Tibial artery (tissue), 4 donors: ENCODE measurements at regions not wholly inside any gene's neighbourhood (a gene's known extent, or its start where the extent isn't known, plus 50 kb on each side); places are given as distances from the start of the nearest gene placed in this dataset.

Experiments
- DNase-seq, 2 donors: peaks; one replicate each; pipeline ENCODE4 v3.0.0-alpha.2; 2019
- H3K27ac ChIP-seq, 2 donors: fragments of 200-600 bp; sonication (generic) in 1 of 2; 1 replicate in 1 of 2; 2 replicates in 1 of 2; pipeline ENCODE4 v1.5.1; 2018 to 2019; ENCODE audit warnings: mild to moderate bottlenecking in 1 of 2
- H3K27me3 ChIP-seq, 2 donors: fragments of 200-600 bp; sonication (generic) in 1 of 2; one replicate each; pipeline versions ENCODE4 v1.5.1 to v1.6.0; 2016 to 2019
- H3K36me3 ChIP-seq, 3 donors: fragments of 200-600 bp; sonication (generic) in 2 of 3; one replicate each; pipeline ENCODE4 v1.5.1; 2016 to 2019; ENCODE audit warnings: mild to moderate bottlenecking in 2 of 3
- H3K4me1 ChIP-seq, 4 donors: fragments of 200-600 bp; sonication (generic) in 2 of 4; 1 replicate in 3 of 4; 2 replicates in 1 of 4; pipeline ENCODE4 v1.5.1; 2016 to 2019
- H3K4me3 ChIP-seq, 2 donors: fragments of 200-600 bp; sonication (generic) in 1 of 2; 1 replicate in 1 of 2; 2 replicates in 1 of 2; pipeline ENCODE4 v1.5.1; 2018 to 2019; ENCODE audit warnings: mild to moderate bottlenecking in 2 of 2
- H3K9me3 ChIP-seq, 3 donors: fragments of 200-600 bp; sonication (generic) in 1 of 3; one replicate each; pipeline ENCODE4 v1.5.1; 2016 to 2019
- intact Hi-C: fragments of 100-400 bp; cut with DNase I; formaldehyde crosslinking; loops from one replicate; pipeline ENCODE4 v1.15.0; 2023; ENCODE audit warnings: low total_unique reads
- TF ChIP-seq, protein P1 (sequence below), 2 experiments: fragments of 200-600 bp in 1 of 2; fragments of 450-650 bp in 1 of 2; IDR thresholded peaks; one replicate each; pipeline ENCODE4 v1.5.1; 2017 to 2019; ENCODE audit warnings: antibody characterized with exemption in 2 of 2, mild to moderate bottlenecking in 1 of 2, moderate library complexity in 1 of 2

DNA sequence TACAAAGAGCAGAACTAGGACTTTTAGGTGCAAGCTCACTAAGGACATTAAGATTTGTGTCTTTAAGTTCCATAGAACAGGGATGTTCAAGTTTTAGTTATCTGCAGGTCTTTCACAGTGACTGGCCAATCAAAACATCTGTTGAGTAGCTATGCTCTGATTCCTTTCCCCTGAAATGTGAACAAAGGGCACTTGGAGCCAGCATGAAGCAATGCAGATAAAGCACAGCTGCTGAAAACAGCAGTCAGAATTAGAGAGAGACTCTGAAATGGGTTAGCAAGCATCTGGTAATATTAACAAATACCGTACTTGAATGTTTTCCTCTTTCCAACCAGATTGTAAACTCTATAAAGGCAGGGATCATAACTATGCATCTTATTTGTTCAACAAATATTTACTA is 276.9 kb downstream of the RAB28 start:
- no peak overlapping the region for H3K4me3 ChIP-seq
- H3K36me3 ChIP-seq, result no peaks in the 10 kb centered on the region
- H3K27ac ChIP-seq, result no peak overlapping the region
- H3K4me1 ChIP-seq, result peaks cover 0 to 9% (median 5%) of the 10 kb centered on the region in 4 donors
- TF ChIP-seq, protein P1, sequence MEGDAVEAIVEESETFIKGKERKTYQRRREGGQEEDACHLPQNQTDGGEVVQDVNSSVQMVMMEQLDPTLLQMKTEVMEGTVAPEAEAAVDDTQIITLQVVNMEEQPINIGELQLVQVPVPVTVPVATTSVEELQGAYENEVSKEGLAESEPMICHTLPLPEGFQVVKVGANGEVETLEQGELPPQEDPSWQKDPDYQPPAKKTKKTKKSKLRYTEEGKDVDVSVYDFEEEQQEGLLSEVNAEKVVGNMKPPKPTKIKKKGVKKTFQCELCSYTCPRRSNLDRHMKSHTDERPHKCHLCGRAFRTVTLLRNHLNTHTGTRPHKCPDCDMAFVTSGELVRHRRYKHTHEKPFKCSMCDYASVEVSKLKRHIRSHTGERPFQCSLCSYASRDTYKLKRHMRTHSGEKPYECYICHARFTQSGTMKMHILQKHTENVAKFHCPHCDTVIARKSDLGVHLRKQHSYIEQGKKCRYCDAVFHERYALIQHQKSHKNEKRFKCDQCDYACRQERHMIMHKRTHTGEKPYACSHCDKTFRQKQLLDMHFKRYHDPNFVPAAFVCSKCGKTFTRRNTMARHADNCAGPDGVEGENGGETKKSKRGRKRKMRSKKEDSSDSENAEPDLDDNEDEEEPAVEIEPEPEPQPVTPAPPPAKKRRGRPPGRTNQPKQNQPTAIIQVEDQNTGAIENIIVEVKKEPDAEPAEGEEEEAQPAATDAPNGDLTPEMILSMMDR (IDR thresholded peaks at IDR 0.05), result no peak
- intact Hi-C loops, result no loop called here
- no peaks in the 10 kb centered on the region for H3K27me3 ChIP-seq
- no peaks in the 10 kb centered on the region for H3K9me3 ChIP-seq
- no peak for DNase-seq

DNA sequence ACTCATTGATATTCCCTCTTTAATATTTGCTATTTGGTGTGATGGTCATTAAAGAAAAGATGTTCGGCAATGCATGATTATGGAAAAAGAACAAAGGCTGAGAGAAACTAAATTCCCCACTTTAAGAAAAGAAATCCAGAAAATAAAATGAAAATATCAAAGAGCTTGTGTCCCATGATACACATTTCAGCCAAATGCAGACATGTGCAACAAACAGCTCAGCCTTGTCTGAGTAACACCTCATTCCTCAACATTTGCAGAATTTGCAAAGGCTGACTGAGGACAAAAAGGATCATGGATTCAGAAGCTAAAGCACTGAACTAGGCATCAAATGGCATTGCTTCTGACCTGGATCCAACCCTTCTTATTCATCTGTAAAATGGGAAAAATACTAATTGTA is 281.0 kb downstream of the RAB28 start:
- DNase-seq, result no peak
- Histone ChIP-seq H3K9me3 (no peaks in the 10 kb centered on the region), H3K36me3 (no peaks in the 10 kb centered on the region), H3K4me1 (no peaks in the 10 kb centered on the region), H3K4me3 (no peak overlapping the region), H3K27me3 (no peaks in the 10 kb centered on the region), H3K27ac (no peak overlapping the region)
- intact Hi-C loops, result no loop called here
- TF ChIP-seq, protein P1 (IDR thresholded peaks at IDR 0.05), result no peak

DNA sequence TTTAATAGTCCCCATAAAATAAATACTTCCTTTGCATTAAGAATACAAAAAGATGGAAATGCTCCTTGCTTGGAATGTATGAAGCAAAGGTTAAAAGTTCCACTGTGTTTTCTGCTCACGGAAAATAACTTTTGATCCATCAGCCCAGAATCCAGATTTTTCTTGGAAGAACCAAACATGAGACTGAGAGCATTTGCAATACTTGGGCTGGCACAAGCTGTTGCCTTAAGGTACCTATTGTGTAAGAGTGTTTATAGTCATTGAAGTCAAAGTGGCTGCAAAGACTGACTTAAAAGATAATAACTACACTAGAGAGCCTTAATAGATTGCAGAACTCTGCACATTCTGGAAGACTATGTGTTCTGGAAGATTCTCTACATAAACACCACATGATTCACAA is 281.4 kb downstream of the RAB28 start:
- no peak overlapping the region for H3K27ac ChIP-seq
- no peaks in the 10 kb centered on the region for H3K9me3 ChIP-seq
- peak in 1 of 2 donors; percentile 30 for DNase-seq
- H3K36me3 ChIP-seq, result no peaks in the 10 kb centered on the region
- no peaks in the 10 kb centered on the region for H3K4me1 ChIP-seq
- H3K27me3 ChIP-seq, result no peaks in the 10 kb centered on the region
- no peak overlapping the region for H3K4me3 ChIP-seq
- TF ChIP-seq, protein P1 (IDR thresholded peaks at IDR 0.05), result no peak
- intact Hi-C loops, result no loop called here

DNA sequence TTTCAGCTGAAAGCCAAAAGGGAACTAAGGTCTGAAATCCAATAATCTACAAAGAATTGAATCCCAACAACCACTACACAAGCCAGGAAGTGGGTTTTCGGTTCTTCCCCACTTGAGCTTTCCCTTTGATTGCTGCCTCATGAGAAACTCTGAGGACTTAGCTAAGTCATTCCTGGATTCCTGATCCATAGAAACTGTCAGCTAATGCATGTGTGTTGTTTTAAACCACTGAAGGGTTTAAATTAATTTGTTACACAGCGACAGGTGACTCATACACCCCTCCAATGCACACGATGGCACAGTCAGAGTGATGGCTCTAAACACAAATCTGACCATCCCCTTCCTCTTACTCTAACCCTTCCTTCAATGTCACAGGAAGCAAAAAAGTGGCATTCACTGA is 282.9 kb downstream of the RAB28 start:
- no peaks in the 10 kb centered on the region for H3K4me1 ChIP-seq

DNA sequence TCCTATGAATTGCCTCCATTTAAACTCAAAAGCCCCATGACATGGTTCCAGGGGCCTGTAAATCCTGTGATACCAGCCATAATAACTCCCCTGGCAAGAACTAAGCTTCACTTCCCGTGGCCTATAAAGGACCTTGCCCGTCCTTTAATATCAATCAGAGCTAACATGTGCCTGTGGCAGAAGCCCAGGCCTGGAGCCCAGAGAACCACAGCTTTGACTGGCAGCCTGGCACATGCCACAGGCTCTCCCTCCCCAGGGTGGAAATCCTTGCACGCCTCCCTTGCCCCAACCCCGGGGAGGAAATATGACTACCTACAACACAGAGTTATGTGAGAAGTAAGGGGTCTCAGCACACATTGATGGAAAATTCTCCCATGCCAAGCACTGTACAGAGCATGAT is 287.4 kb downstream of the RAB28 start:
- H3K4me1 ChIP-seq, result no peaks in the 10 kb centered on the region
- intact Hi-C loops, result no loop called here
- no peaks in the 10 kb centered on the region for H3K27me3 ChIP-seq
- no peaks in the 10 kb centered on the region for H3K9me3 ChIP-seq
- H3K27ac ChIP-seq, result no peak overlapping the region
- no peak overlapping the region for H3K4me3 ChIP-seq
- TF ChIP-seq, protein P1 (IDR thresholded peaks at IDR 0.05), result no peak
- DNase-seq, result no peak
- H3K36me3 ChIP-seq, result no peaks in the 10 kb centered on the region

More for the DNA sequence above, 282.9 kb downstream of the RAB28 start:
- H3K36me3 ChIP-seq, result no peaks in the 10 kb centered on the region
- intact Hi-C loops, result no loop called here
- DNase-seq, result no peak
- H3K9me3 ChIP-seq, result no peaks in the 10 kb centered on the region
- no peaks in the 10 kb centered on the region for H3K27me3 ChIP-seq
- no peak overlapping the region for H3K27ac ChIP-seq
- H3K4me3 ChIP-seq, result no peak overlapping the region
- TF ChIP-seq, protein P1 (IDR thresholded peaks at IDR 0.05), result no peak

DNA sequence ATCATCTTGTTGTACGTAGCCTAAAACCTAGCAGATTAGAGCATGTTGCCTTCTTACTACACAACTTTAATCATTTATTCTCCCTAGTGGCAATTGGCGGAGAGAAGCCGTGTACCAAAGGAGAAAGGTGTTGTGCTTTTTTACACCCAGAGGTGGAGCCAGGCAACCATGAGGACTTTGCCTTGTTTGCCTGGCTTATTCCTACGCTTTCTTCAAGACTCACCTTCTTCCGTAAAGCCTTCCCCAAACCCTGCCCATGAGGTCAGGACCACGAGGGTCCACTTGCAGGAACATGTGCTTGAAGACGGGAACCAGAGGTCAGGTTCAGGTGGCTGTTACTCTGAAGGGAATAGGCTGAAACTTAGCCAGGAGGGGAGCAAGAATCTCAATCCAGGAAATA is 290.5 kb downstream of the RAB28 start:
- TF ChIP-seq, protein P1 (IDR thresholded peaks at IDR 0.05), result no peak
- H3K36me3 ChIP-seq, result no peaks in the 10 kb centered on the region
- H3K27me3 ChIP-seq, result no peaks in the 10 kb centered on the region
- intact Hi-C loops, result no loop called here
- H3K9me3 ChIP-seq, result no peaks in the 10 kb centered on the region
- DNase-seq, result no peak
- no peak overlapping the region for H3K27ac ChIP-seq
- H3K4me1 ChIP-seq, result no peaks in the 10 kb centered on the region
- H3K4me3 ChIP-seq, result no peak overlapping the region
